ENCODE measurements at regions not wholly inside any gene's neighbourhood (a gene's known extent, or its start where the extent isn't known, plus 50 kb on each side); places are given as distances from the start of the nearest gene placed in this dataset.
"Not testable (repeated sequence)": the region's sequence is repeated elsewhere in the genome, so short reads cannot be mapped to it uniquely, and the experiment has no call there.

GRCh38 chr16:29255957-29256356, 150.6 kb downstream of the NPIPB11 start:
- not testable (repeated sequence) for DNase-seq

GRCh38 chr16:29255496-29255796, 151.1 kb downstream of the NPIPB11 start:
- DNase-seq = not testable (repeated sequence)

GRCh38 chr16:29254676-29255495, 151.6 kb downstream of the NPIPB11 start:
- DNase-seq = no peak

GRCh38 chr16:29253716-29254590, 152.6 kb downstream of the NPIPB11 start:
- not testable (repeated sequence) for DNase-seq

- DNase-seq = not testable (repeated sequence)
Measured at GRCh38 chr16:29253066-29253590, 153.4 kb downstream of the NPIPB11 start.

- not testable (repeated sequence) for DNase-seq
Measured at GRCh38 chr16:29252311-29252710, 154.2 kb downstream of the NPIPB11 start.

GRCh38 chr16:29251571-29252011, 154.9 kb downstream of the NPIPB11 start:
- DNase-seq = not testable (repeated sequence)

- not testable (repeated sequence) for DNase-seq
Measured at GRCh38 chr16:29250923-29251434, 155.5 kb downstream of the NPIPB11 start.

GRCh38 chr16:29250469-29250868, 156.0 kb downstream of the NPIPB11 start:
- not testable (repeated sequence) for DNase-seq

GRCh38 chr16:29248940-29249318, 157.6 kb downstream of the NPIPB11 start:
- not testable (repeated sequence) for DNase-seq

GRCh38 chr16:29248306-29248939, 158.1 kb downstream of the NPIPB11 start:
- DNase-seq = not testable (repeated sequence)

GRCh38 chr16:29246091-29246490, 160.4 kb downstream of the NPIPB11 start:
- not testable (repeated sequence) for DNase-seq

- DNase-seq = no peak
Measured at GRCh38 chr16:29237971-29238370, 168.5 kb downstream of the NPIPB11 start.

GRCh38 chr16:29237495-29237894, 169.0 kb downstream of the NPIPB11 start:
- not testable (repeated sequence) for DNase-seq

- not testable (repeated sequence) for DNase-seq
Measured at GRCh38 chr16:29237023-29237422, 169.5 kb downstream of the NPIPB11 start.

- not testable (repeated sequence) for DNase-seq
Measured at GRCh38 chr16:29235836-29236370, 170.6 kb downstream of the NPIPB11 start.

GRCh38 chr16:29234536-29235275, 171.8 kb downstream of the NPIPB11 start:
- not testable (repeated sequence) for DNase-seq

GRCh38 chr16:29233705-29234404, 172.7 kb downstream of the NPIPB11 start:
- DNase-seq = not testable (repeated sequence)

- DNase-seq = no peak
Measured at GRCh38 chr16:29232811-29233704, 173.5 kb downstream of the NPIPB11 start.

- not testable (repeated sequence) for DNase-seq
Measured at GRCh38 chr16:29232160-29232705, 174.3 kb downstream of the NPIPB11 start.

All from NCI-H187 (cell line).